Gastrocnemius medialis (tissue), 4 donors: ENCODE measurements at regions not wholly inside any gene's neighbourhood (a gene's known extent, or its start where the extent isn't known, plus 50 kb on each side); places are given as distances from the start of the nearest gene placed in this dataset.

Experiments used
- ATAC-seq, 2 donors: fragments of 150-250 bp; one replicate each; pipeline ENCODE4 v1.9.1; 2016
- DNase-seq, 2 donors: peaks; one replicate each; pipeline ENCODE4 v3.0.0-alpha.2; 2019
- H3K27ac ChIP-seq, 4 donors: fragments of 200-600 bp; sonication (generic); 1 replicate in 1 of 4; 2 replicates in 3 of 4; pipeline ENCODE4 v1.5.1; 2016 to 2018; ENCODE audit warnings: mild to moderate bottlenecking in 2 of 4, moderate library complexity in 1 of 4
- H3K27me3 ChIP-seq, 3 donors: fragments of 200-600 bp; sonication (generic) in 2 of 3; 1 replicate in 1 of 3; 2 replicates in 2 of 3; pipeline versions ENCODE4 v1.5.1 to v1.6.0; 2016 to 2019; ENCODE audit warnings: mild to moderate bottlenecking in 1 of 3, moderate library complexity in 1 of 3
- H3K36me3 ChIP-seq, 2 donors: fragments of 200-600 bp; sonication (generic) in 1 of 2; one replicate each; pipeline ENCODE4 v1.5.1; 2017 to 2018
- H3K4me1 ChIP-seq, 2 donors: fragments of 200-600 bp; sonication (generic) in 1 of 2; one replicate each; pipeline ENCODE4 v1.5.1; 2016 to 2017; ENCODE audit warnings: mild to moderate bottlenecking in 2 of 2
- H3K4me3 ChIP-seq, 4 donors: fragments of 200-600 bp; sonication (generic) in 3 of 4; 1 replicate in 1 of 4; 2 replicates in 3 of 4; pipeline ENCODE4 v1.5.1; 2016 to 2019; ENCODE audit warnings: mild to moderate bottlenecking in 2 of 4
- H3K9me3 ChIP-seq, 3 donors: fragments of 200-600 bp; sonication (generic) in 2 of 3; 1 replicate in 1 of 3; 2 replicates in 2 of 3; pipeline ENCODE4 v1.5.1; 2016 to 2019
- POLR2A ChIP-seq, 2 donors: fragments of 450-650 bp; IDR thresholded peaks; one replicate each; pipeline ENCODE4 v1.6.1; 2017; ENCODE audit warnings: antibody characterized with exemption in 2 of 2, mild to moderate bottlenecking in 2 of 2, moderate library complexity in 2 of 2
- in situ Hi-C, 4 donors: fragments of 200-750 bp; cut with MboI; loops; one replicate each; pipeline versions ENCODE4 v1.15.0 to v1.8.0; 2017; ENCODE audit warnings: low sequenced_read_pairs in 4 of 4
- intact Hi-C: fragments of 100-400 bp; cut with DNase I; formaldehyde crosslinking; loops from one replicate; pipeline ENCODE4 v1.15.1; 2023; ENCODE audit warnings: low total_unique reads
- TF ChIP-seq, protein P1 (sequence below), 5 experiments: fragments of 450-650 bp in 3 of 5; fragments of 200-600 bp in 2 of 5; sonication (generic) in 2 of 5; IDR thresholded peaks in 4 of 5; conservative IDR thresholded peaks in 1 of 5; 1 replicate in 4 of 5; 2 replicates in 1 of 5; pipeline ENCODE4 v1.5.1; 2016 to 2019; ENCODE audit warnings: antibody characterized with exemption in 5 of 5, mild to moderate bottlenecking in 3 of 5, moderate library complexity in 3 of 5

- in situ Hi-C loops (no loop called here), intact Hi-C loops (no loop called here)
- no peak overlapping the region for H3K4me3 ChIP-seq
- H3K27ac ChIP-seq = no peak overlapping the region
- no peaks in the 10 kb centered on the region for H3K36me3 ChIP-seq
- no peaks in the 10 kb centered on the region for H3K27me3 ChIP-seq
- H3K4me1 ChIP-seq = no peaks in the 10 kb centered on the region
- TF ChIP-seq, protein P1, sequence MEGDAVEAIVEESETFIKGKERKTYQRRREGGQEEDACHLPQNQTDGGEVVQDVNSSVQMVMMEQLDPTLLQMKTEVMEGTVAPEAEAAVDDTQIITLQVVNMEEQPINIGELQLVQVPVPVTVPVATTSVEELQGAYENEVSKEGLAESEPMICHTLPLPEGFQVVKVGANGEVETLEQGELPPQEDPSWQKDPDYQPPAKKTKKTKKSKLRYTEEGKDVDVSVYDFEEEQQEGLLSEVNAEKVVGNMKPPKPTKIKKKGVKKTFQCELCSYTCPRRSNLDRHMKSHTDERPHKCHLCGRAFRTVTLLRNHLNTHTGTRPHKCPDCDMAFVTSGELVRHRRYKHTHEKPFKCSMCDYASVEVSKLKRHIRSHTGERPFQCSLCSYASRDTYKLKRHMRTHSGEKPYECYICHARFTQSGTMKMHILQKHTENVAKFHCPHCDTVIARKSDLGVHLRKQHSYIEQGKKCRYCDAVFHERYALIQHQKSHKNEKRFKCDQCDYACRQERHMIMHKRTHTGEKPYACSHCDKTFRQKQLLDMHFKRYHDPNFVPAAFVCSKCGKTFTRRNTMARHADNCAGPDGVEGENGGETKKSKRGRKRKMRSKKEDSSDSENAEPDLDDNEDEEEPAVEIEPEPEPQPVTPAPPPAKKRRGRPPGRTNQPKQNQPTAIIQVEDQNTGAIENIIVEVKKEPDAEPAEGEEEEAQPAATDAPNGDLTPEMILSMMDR (IDR thresholded peaks at IDR 0.05 in 4 of 5, conservative IDR thresholded peaks at IDR 0.05 in 1 of 5) = no peak
- no peak for TF ChIP-seq POLR2A (IDR thresholded peaks at IDR 0.05)
- H3K9me3 ChIP-seq = no peaks in the 10 kb centered on the region
- no peak for ATAC-seq
- DNase-seq = no peak
Measured at GRCh38 chr5:67530609-67531255, 334.1 kb upstream of the CD180 start.

DNA sequence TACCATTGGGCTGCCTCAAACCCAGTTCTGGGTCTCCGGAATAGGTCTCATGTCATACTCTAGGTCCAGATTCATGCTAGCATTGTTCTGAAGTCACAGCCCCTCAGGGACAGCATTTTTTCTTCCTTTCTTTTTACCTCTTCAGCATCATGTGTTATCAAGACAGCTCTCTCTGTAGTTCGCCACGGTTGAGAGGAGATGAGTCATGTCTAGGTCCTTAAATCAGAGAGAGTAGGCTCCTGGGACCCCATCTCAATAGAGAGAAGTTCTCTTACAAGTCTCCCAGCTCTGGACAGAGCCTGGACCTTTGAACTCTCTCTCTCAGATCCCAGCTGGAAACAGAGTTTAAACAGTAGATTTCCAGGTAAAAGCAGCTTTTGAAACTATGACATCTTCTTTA lies 332.4 kb upstream of the CD180 start:
- H3K27me3 ChIP-seq = no peaks in the 10 kb centered on the region
- in situ Hi-C loops (no loop called here), intact Hi-C loops (no loop called here)
- ATAC-seq (no peak), DNase-seq (no peak)
- no peaks in the 10 kb centered on the region for H3K9me3 ChIP-seq
- TF ChIP-seq, protein P1 (IDR thresholded peaks at IDR 0.05 in 4 of 5, conservative IDR thresholded peaks at IDR 0.05 in 1 of 5) = no peak
- no peak for TF ChIP-seq POLR2A (IDR thresholded peaks at IDR 0.05)
- H3K4me3 ChIP-seq = no peak overlapping the region
- H3K27ac ChIP-seq = no peak overlapping the region
- no peaks in the 10 kb centered on the region for H3K36me3 ChIP-seq
- H3K4me1 ChIP-seq = no peaks in the 10 kb centered on the region

GRCh38 chr5:67526793-67527192 lies 330.2 kb upstream of the CD180 start:
- DNase-seq (no peak), ATAC-seq (no peak)
- Histone ChIP-seq H3K4me3 (no peak overlapping the region), H3K9me3 (no peaks in the 10 kb centered on the region), H3K36me3 (no peaks in the 10 kb centered on the region), H3K27me3 (no peaks in the 10 kb centered on the region), H3K27ac (no peak overlapping the region), H3K4me1 (no peaks in the 10 kb centered on the region)
- intact Hi-C loops = no loop called here
- TF ChIP-seq POLR2A (IDR thresholded peaks at IDR 0.05) = no peak
- TF ChIP-seq, protein P1 (IDR thresholded peaks at IDR 0.05 in 4 of 5, conservative IDR thresholded peaks at IDR 0.05 in 1 of 5) = no peak
- in situ Hi-C loops = no loop called here

- intact Hi-C loops = loop anchor here (5.0 kb wide), 1 partner anchor 593 kb away; no protein-coding TSS in a partner anchor
- Histone ChIP-seq H3K27ac (no peak overlapping the region), H3K4me1 (no peaks in the 10 kb centered on the region), H3K9me3 (no peaks in the 10 kb centered on the region), H3K36me3 (no peaks in the 10 kb centered on the region), H3K27me3 (no peaks in the 10 kb centered on the region), H3K4me3 (no peak overlapping the region)
- DNase-seq (no peak), ATAC-seq (no peak)
- TF ChIP-seq POLR2A (IDR thresholded peaks at IDR 0.05) = no peak
- TF ChIP-seq, protein P1 (IDR thresholded peaks at IDR 0.05 in 4 of 5, conservative IDR thresholded peaks at IDR 0.05 in 1 of 5) = no peak
- in situ Hi-C loops = no loop called here
Measured at GRCh38 chr5:67520161-67520908, 323.7 kb upstream of the CD180 start.
